Glutamatergic neuron (in vitro differentiated cells): ENCODE measurements at regions not wholly inside any gene's neighbourhood (a gene's known extent, or its start where the extent isn't known, plus 50 kb on each side); places are given as distances from the start of the nearest gene placed in this dataset.

Experiments
- DNase-seq: peaks from one replicate; pipeline ENCODE4 v3.0.0; 2022
- H3K27ac Mint-ChIP-seq: one replicate; pipeline ENCODE4 v1.8.0; 2020; ENCODE audit warnings: mild to moderate bottlenecking, mixed read lengths, inconsistent platforms; ENCODE audit not compliant: unreplicated experiment
- H3K27me3 Mint-ChIP-seq: one replicate; pipeline ENCODE4 v1.8.0; 2020; ENCODE audit warnings: mild to moderate bottlenecking, moderate library complexity, mixed read lengths, inconsistent platforms; ENCODE audit not compliant: unreplicated experiment
- H3K36me3 Mint-ChIP-seq: one replicate; pipeline ENCODE4 v1.8.0; 2020; ENCODE audit warnings: mild to moderate bottlenecking, mixed read lengths, inconsistent platforms; ENCODE audit not compliant: unreplicated experiment
- H3K4me1 Mint-ChIP-seq: one replicate; pipeline ENCODE4 v1.8.0; 2020; ENCODE audit warnings: mild to moderate bottlenecking, low read depth, mixed read lengths, inconsistent platforms; ENCODE audit not compliant: unreplicated experiment
- H3K4me3 Mint-ChIP-seq: one replicate; pipeline ENCODE4 v1.8.0; 2020; ENCODE audit warnings: mild to moderate bottlenecking, mixed read lengths, inconsistent platforms; ENCODE audit not compliant: unreplicated experiment
- H3K9me3 Mint-ChIP-seq: one replicate; pipeline ENCODE4 v1.8.0; 2020; ENCODE audit warnings: mild to moderate bottlenecking, moderate library complexity, mixed read lengths, inconsistent platforms; ENCODE audit not compliant: unreplicated experiment
- CTCF ChIP-seq: fragments of 200-600 bp; sonication (generic); IDR thresholded peaks from one replicate; pipeline ENCODE4 v1.5.0; 2021; ENCODE audit not compliant: partially characterized antibody, unreplicated experiment

- no peak for TF ChIP-seq CTCF
- Mint-ChIP-seq H3K9me3 (peaks cover 5% of the 10 kb centered on the region), H3K27ac (no peak overlapping the region), H3K36me3 (no peaks in the 10 kb centered on the region), H3K4me1 (no peaks in the 10 kb centered on the region), H3K27me3 (peaks cover 2% of the 10 kb centered on the region), H3K4me3 (no peak overlapping the region)
- peak; percentile 28 for DNase-seq
Measured at GRCh38 chr6:1015825-1016224, 296.1 kb upstream of the FOXQ1 start.

GRCh38 chr6:1014431-1014807 is 297.5 kb upstream of the FOXQ1 start:
- H3K36me3 Mint-ChIP-seq: no peaks in the 10 kb centered on the region
- H3K4me1 Mint-ChIP-seq: no peaks in the 10 kb centered on the region
- H3K4me3 Mint-ChIP-seq: no peak overlapping the region
- DNase-seq: no peak
- H3K27me3 Mint-ChIP-seq: peaks cover 4% of the 10 kb centered on the region
- H3K27ac Mint-ChIP-seq: no peak overlapping the region
- H3K9me3 Mint-ChIP-seq: peaks cover 5% of the 10 kb centered on the region
- no peak for TF ChIP-seq CTCF

- Mint-ChIP-seq H3K4me3 (no peak overlapping the region), H3K27ac (no peak overlapping the region), H3K27me3 (peaks cover 4% of the 10 kb centered on the region), H3K9me3 (peaks cover 5% of the 10 kb centered on the region), H3K4me1 (no peaks in the 10 kb centered on the region), H3K36me3 (no peaks in the 10 kb centered on the region)
- TF ChIP-seq CTCF: no peak
- no peak for DNase-seq
Measured at GRCh38 chr6:1013656-1014430, 298.1 kb upstream of the FOXQ1 start.

GRCh38 chr6:1009103-1009502 is 302.8 kb upstream of the FOXQ1 start:
- Mint-ChIP-seq H3K36me3 (no peaks in the 10 kb centered on the region), H3K4me3 (no peak overlapping the region), H3K27ac (no peak overlapping the region), H3K27me3 (peaks cover 4% of the 10 kb centered on the region), H3K9me3 (peaks cover 6% of the 10 kb centered on the region), H3K4me1 (no peaks in the 10 kb centered on the region)
- TF ChIP-seq CTCF: no peak
- no peak for DNase-seq

GRCh38 chr6:1007159-1007558 is 304.7 kb upstream of the FOXQ1 start:
- H3K36me3 Mint-ChIP-seq: no peaks in the 10 kb centered on the region
- no peak for TF ChIP-seq CTCF
- H3K9me3 Mint-ChIP-seq: peaks cover 1% of the 10 kb centered on the region
- no peak overlapping the region for H3K27ac Mint-ChIP-seq
- H3K27me3 Mint-ChIP-seq: peaks cover 1% of the 10 kb centered on the region
- DNase-seq: no peak
- H3K4me3 Mint-ChIP-seq: no peak overlapping the region
- H3K4me1 Mint-ChIP-seq: no peaks in the 10 kb centered on the region
